ENCODE measurements at regions not wholly inside any gene's neighbourhood (a gene's known extent, or its start where the extent isn't known, plus 50 kb on each side); places are given as distances from the start of the nearest gene placed in this dataset.

GRCh38 chr2:5535301-5535700 lies 156.9 kb upstream of the SOX11 start:
- no peak for DNase-seq (ENCODE audit: low read depth)
- no peak for TF ChIP-seq CTCF (conservative IDR thresholded peaks at IDR 0.05; ENCODE audit: low read depth, low read length)
- H3K4me3 ChIP-seq (ENCODE audit: low read depth, low read length), result no peak overlapping the region

- DNase-seq (ENCODE audit: low read depth), result no peak
- no peak overlapping the region for H3K4me3 ChIP-seq (ENCODE audit: low read depth, low read length)
- no peak for TF ChIP-seq CTCF (conservative IDR thresholded peaks at IDR 0.05; ENCODE audit: low read depth, low read length)
Measured at GRCh38 chr2:5537180-5537688, 154.9 kb upstream of the SOX11 start.

- no peak for TF ChIP-seq CTCF (conservative IDR thresholded peaks at IDR 0.05; ENCODE audit: low read depth, low read length)
- H3K4me3 ChIP-seq (ENCODE audit: low read depth, low read length), result no peak overlapping the region
- no peak for DNase-seq (ENCODE audit: low read depth)
Measured at GRCh38 chr2:5538313-5538712, 153.9 kb upstream of the SOX11 start.

GRCh38 chr2:5538772-5539171 lies 153.4 kb upstream of the SOX11 start:
- TF ChIP-seq CTCF (conservative IDR thresholded peaks at IDR 0.05; ENCODE audit: low read depth, low read length), result no peak

GRCh38 chr2:5539282-5540165 lies 152.7 kb upstream of the SOX11 start:
- TF ChIP-seq CTCF (conservative IDR thresholded peaks at IDR 0.05; ENCODE audit: low read depth, low read length), result no peak
- no peak overlapping the region for H3K4me3 ChIP-seq (ENCODE audit: low read depth, low read length)
- peak; percentile 25 for DNase-seq (ENCODE audit: low read depth)

More at GRCh38 chr2:5538772-5539171, 153.4 kb upstream of the SOX11 start:
- no peak overlapping the region for H3K4me3 ChIP-seq (ENCODE audit: low read depth, low read length)
- DNase-seq (ENCODE audit: low read depth), result no peak

- no peak for DNase-seq (ENCODE audit: low read depth)
- no peak for TF ChIP-seq CTCF (conservative IDR thresholded peaks at IDR 0.05; ENCODE audit: low read depth, low read length)
- H3K4me3 ChIP-seq (ENCODE audit: low read depth, low read length), result no peak overlapping the region
Measured at GRCh38 chr2:5540856-5541255, 151.3 kb upstream of the SOX11 start.

Measured in choroid plexus epithelial cell (primary cell).